GM12878 (cell line): ENCODE measurements at regions not wholly inside any gene's neighbourhood (a gene's known extent, or its start where the extent isn't known, plus 50 kb on each side); places are given as distances from the start of the nearest gene placed in this dataset.

Experiments
- ATAC-seq: fragments of 200-7000 bp; cut with Tn5 transposase; 3 replicates; pipeline ENCODE4 v1.9.1; 2020; ENCODE audit warnings: mild to moderate bottlenecking, moderate library complexity
- BruUV-seq: library from RNA; stranded (reverse); fragments of 400-500 nt; replicated peaks from 2 replicates; lab custom pipeline; 2021; lab: Mats Ljungman, UMichigan
- CTCF ChIA-PET: fragments of 300-600 bp; sonication (Branson Sonifier 250); formaldehyde crosslinking; extraction: SDS; loops from one replicate; lab custom pipeline; 2021; ENCODE audit warnings: inconsistent platforms; lab: Yijun Ruan, JAX
- POLR2A ChIA-PET: fragments of 350-600 bp; formaldehyde crosslinking; extraction: SDS; loops from one replicate; lab custom pipeline; 2021; ENCODE audit warnings: inconsistent platforms; lab: Charles Lee
- RAD21 ChIA-PET: fragments of 300-600 bp; sonication (Branson Sonifier 250); formaldehyde crosslinking; loops from one replicate; lab custom pipeline; 2023; ENCODE audit warnings: antibody characterized with exemption; ENCODE audit not compliant: unreplicated experiment; lab: Charles Lee
- SMC1A ChIA-PET: fragments of 300-600 bp; sonication (Branson Sonifier 250); formaldehyde crosslinking; loops from one replicate; lab custom pipeline; 2023; ENCODE audit not compliant: unreplicated experiment, uncharacterized antibody; lab: Charles Lee
- DNase-seq: peaks from one replicate; pipeline ENCODE4 v3.0.0-alpha.2; 2011; ENCODE audit warnings: low read depth, low spot score
- FAIRE-seq: peaks from 3 replicates; lab custom pipeline; 2011; peaks lifted over from hg19 to GRCh38; lab: Jason Lieb, UNC
- H2AFZ ChIP-seq: 2 replicates; pipeline ENCODE4 v1.6.0; 2011; ENCODE audit warnings: low read depth, low read length, control low read depth; ENCODE audit not compliant: control insufficient read depth
- H3K27ac ChIP-seq: 2 replicates; pipeline ENCODE4 v1.5.1; 2011; ENCODE audit warnings: control low read depth; ENCODE audit not compliant: control insufficient read depth, insufficient read depth
- H3K27me3 ChIP-seq, 2 experiments: replicated peaks in 1 of 2; 2 replicates each; pipeline versions ENCODE4 v1.6.0 to v1.6.1; 2011; ENCODE audit warnings: low read length in 1 of 2; ENCODE audit not compliant: control insufficient read depth in 2 of 2, insufficient read depth in 2 of 2
- H3K36me3 ChIP-seq, 2 experiments: 2 replicates each; pipeline ENCODE4 v1.5.1; 2011; ENCODE audit warnings: low read length in 1 of 2; ENCODE audit not compliant: control insufficient read depth in 2 of 2, insufficient read depth in 2 of 2
- H3K4me1 ChIP-seq: 2 replicates; pipeline ENCODE4 v1.6.1; 2011; ENCODE audit warnings: mild to moderate bottlenecking, low read length, moderate library complexity, mixed read lengths; ENCODE audit not compliant: control insufficient read depth, insufficient read depth
- H3K4me2 ChIP-seq: 2 replicates; pipeline ENCODE4 v1.6.0; 2011; ENCODE audit warnings: control low read depth; ENCODE audit not compliant: control insufficient read depth, insufficient read depth
- H3K4me3 ChIP-seq: fragments of 200-600 bp; sonication (generic); 2 replicates; pipeline ENCODE4 v1.5.1; 2016
- H3K79me2 ChIP-seq: 2 replicates; pipeline ENCODE4 v1.6.0; 2011; ENCODE audit warnings: low read length; ENCODE audit not compliant: control insufficient read depth, insufficient read depth
- H3K9ac ChIP-seq: 2 replicates; pipeline ENCODE4 v1.8.0; 2011; ENCODE audit warnings: low read length, control low read depth, mixed read lengths; ENCODE audit not compliant: control insufficient read depth, insufficient read depth
- H3K9me3 ChIP-seq: replicated peaks from 3 replicates; pipeline ENCODE4 v1.5.1; 2011; ENCODE audit warnings: mild to moderate bottlenecking, low read length; ENCODE audit not compliant: control insufficient read depth, insufficient read depth
- H4K20me1 ChIP-seq: 2 replicates; pipeline ENCODE4 v1.6.0; 2011; ENCODE audit not compliant: control insufficient read depth, insufficient read depth
- CHD2 ChIP-seq: IDR thresholded peaks from 2 replicates; pipeline ENCODE4 v1.6.1; 2011; ENCODE audit warnings: low read depth, low read length, improper control_type of control experiment, borderline replicate concordance
- HDGF ChIP-seq: fragments of 450-650 bp; IDR thresholded peaks from 2 replicates; pipeline ENCODE4 v1.6.1; 2016; ENCODE audit warnings: antibody characterized with exemption
- POLR2AphosphoS2 ChIP-seq: IDR thresholded peaks from 2 replicates; pipeline ENCODE4 v1.6.1; 2011; ENCODE audit warnings: low read depth, mild to moderate bottlenecking, low read length, improper control_type of control experiment, moderate library complexity
- SIX5 ChIP-seq: IDR thresholded peaks from 2 replicates; pipeline ENCODE4 v1.6.1; 2011; ENCODE audit warnings: mild to moderate bottlenecking, low read depth, low read length, moderate library complexity; ENCODE audit not compliant: severe bottlenecking
- ZNF207 ChIP-seq: fragments of 450-650 bp; IDR thresholded peaks from 2 replicates; pipeline ENCODE4 v1.6.1; 2014; ENCODE audit warnings: antibody characterized with exemption, mild to moderate bottlenecking, borderline replicate concordance
- ZNF24 ChIP-seq: fragments of 450-650 bp; IDR thresholded peaks from 2 replicates; pipeline ENCODE4 v1.6.1; 2017; ENCODE audit warnings: antibody characterized with exemption, mild to moderate bottlenecking
- ZNF274 ChIP-seq: IDR thresholded peaks from one replicate; pipeline ENCODE4 v1.8.0; 2011; ENCODE audit not compliant: insufficient read length, insufficient read depth
- WGBS: methylation state at CpG from one replicate; pipeline ENCODE4 v1.1.6; 2016; ENCODE audit warnings: low lambda C conversion rate; ENCODE audit not compliant: insufficient replicate concordance, insufficient coverage; ENCODE audit errors: missing lambda C conversion rate; 5-methylcytosine and 5-hydroxymethylcytosine counted together
- in situ Hi-C: fragments of 300-500 bp; cut with MboI; formaldehyde crosslinking; loops from 9 replicates; pipeline ENCODE4 v1.14.3; 2018; ENCODE audit warnings: mixed read lengths
- intact Hi-C: fragments of 100-400 bp; cut with micrococcal nuclease; formaldehyde crosslinking; loops from one replicate; pipeline ENCODE4 v1.14.2; 2022; ENCODE audit not compliant: unreplicated experiment
- TF ChIP-seq, protein P1 (sequence below): fragments of 150-350 bp; IDR thresholded peaks from 2 replicates; pipeline ENCODE4 v1.6.1; 2016; ENCODE audit warnings: low read depth, low read length

DNA sequence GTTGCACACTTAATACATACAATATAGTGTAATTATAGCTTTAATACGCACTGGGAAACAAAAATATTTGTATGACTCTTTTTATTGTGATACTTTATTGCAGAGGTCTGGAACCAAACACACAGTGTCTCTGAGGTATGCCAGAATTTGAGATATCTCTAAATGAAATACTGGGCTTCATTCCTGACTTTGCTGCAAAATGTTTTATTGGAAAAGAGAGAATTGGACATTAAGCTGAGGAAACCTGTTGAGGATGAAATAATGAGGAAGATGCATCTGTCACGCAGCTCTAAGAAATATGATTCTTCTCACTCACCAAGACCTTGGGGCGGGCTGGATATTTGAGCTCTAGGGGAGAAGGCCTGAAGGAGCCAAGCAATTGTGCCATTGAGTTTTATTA lies 242.1 kb downstream of the CPE start:
- in situ Hi-C loops, result no loop called here
- Histone ChIP-seq H3K9me3 (no peaks in the 10 kb centered on the region), H3K4me2 (no peak overlapping the region), H3K4me3 (no peak overlapping the region), H3K27ac (no peak overlapping the region), H3K36me3 (no peaks in the 10 kb centered on the region), H3K4me1 (no peaks in the 10 kb centered on the region), H4K20me1 (no peaks in the 10 kb centered on the region), H3K27me3 (no peaks in the 10 kb centered on the region), H3K79me2 (no peaks in the 10 kb centered on the region), H3K9ac (no peak overlapping the region), H2AFZ (no peak overlapping the region)
- FAIRE-seq (no peak), DNase-seq (no peak), ATAC-seq (no peak)
- SMC1A ChIA-PET, result no interaction called here
- TF ChIP-seq SIX5 (no peak), CHD2 (no peak), HDGF (no peak), ZNF207 (no peak), ZNF24 (no peak), POLR2AphosphoS2 (no peak), ZNF274 (no peak)
- TF ChIP-seq, protein P1, sequence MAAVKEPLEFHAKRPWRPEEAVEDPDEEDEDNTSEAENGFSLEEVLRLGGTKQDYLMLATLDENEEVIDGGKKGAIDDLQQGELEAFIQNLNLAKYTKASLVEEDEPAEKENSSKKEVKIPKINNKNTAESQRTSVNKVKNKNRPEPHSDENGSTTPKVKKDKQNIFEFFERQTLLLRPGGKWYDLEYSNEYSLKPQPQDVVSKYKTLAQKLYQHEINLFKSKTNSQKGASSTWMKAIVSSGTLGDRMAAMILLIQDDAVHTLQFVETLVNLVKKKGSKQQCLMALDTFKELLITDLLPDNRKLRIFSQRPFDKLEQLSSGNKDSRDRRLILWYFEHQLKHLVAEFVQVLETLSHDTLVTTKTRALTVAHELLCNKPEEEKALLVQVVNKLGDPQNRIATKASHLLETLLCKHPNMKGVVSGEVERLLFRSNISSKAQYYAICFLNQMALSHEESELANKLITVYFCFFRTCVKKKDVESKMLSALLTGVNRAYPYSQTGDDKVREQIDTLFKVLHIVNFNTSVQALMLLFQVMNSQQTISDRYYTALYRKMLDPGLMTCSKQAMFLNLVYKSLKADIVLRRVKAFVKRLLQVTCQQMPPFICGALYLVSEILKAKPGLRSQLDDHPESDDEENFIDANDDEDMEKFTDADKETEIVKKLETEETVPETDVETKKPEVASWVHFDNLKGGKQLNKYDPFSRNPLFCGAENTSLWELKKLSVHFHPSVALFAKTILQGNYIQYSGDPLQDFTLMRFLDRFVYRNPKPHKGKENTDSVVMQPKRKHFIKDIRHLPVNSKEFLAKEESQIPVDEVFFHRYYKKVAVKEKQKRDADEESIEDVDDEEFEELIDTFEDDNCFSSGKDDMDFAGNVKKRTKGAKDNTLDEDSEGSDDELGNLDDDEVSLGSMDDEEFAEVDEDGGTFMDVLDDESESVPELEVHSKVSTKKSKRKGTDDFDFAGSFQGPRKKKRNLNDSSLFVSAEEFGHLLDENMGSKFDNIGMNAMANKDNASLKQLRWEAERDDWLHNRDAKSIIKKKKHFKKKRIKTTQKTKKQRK, result no peak
- intact Hi-C loops, result no loop called here
- 20% methylated on average over 3 of the region's 3 CpGs for WGBS
- POLR2A ChIA-PET, result no interaction called here
- RAD21 ChIA-PET, result no interaction called here
- BruUV-seq, result no TSS peak
- CTCF ChIA-PET, result no interaction called here
